Pancreas (tissue), 10 donors: ENCODE measurements at regions not wholly inside any gene's neighbourhood (a gene's known extent, or its start where the extent isn't known, plus 50 kb on each side); places are given as distances from the start of the nearest gene placed in this dataset.
A peak's percentile ranks its signal among the peaks of the same experiment; 100 is the strongest.

Source experiments
- ATAC-seq, 4 donors: fragments of 200-7000 bp; cut with Tn5 transposase; one replicate each; pipeline versions ENCODE4 v1.8.0 to v1.9.1; 2020; ENCODE audit warnings: mild to moderate bottlenecking in 4 of 4, moderate library complexity in 4 of 4
- DNase-seq, 6 donors: peaks; one replicate each; pipeline ENCODE4 v3.0.0-alpha.2; 2020
- FAIRE-seq: peaks from 2 replicates; lab custom pipeline; 2012; peaks lifted over from hg19 to GRCh38; lab: Jason Lieb, UNC
- H3K27ac ChIP-seq, 4 donors: fragments of 200-600 bp; sonication (generic); 1 replicate in 3 of 4; 2 replicates in 1 of 4; pipeline versions ENCODE4 v1.5.0 to v1.8.0; 2020
- H3K27me3 ChIP-seq, 4 donors: fragments of 200-600 bp; one replicate each; pipeline ENCODE4 v1.8.0; 2021
- H3K36me3 ChIP-seq, 3 donors: fragments of 200-600 bp; sonication (generic) in 1 of 3; one replicate each; pipeline versions ENCODE4 v1.5.0 to v1.8.0; 2020 to 2021
- H3K4me1 ChIP-seq, 3 donors: fragments of 200-600 bp; one replicate each; pipeline ENCODE4 v1.8.0; 2021
- H3K4me3 ChIP-seq, 4 donors: fragments of 200-600 bp; sonication (generic) in 2 of 4; one replicate each; pipeline versions ENCODE4 v1.5.0 to v1.8.0; 2020 to 2021
- H3K9me3 ChIP-seq, 4 donors: fragments of 200-600 bp; one replicate each; pipeline ENCODE4 v1.8.0; 2021
- CTCF ChIP-seq, 4 donors: fragments of 200-600 bp; sonication (generic) in 3 of 4; IDR thresholded peaks; one replicate each; pipeline versions ENCODE4 v1.5.0 to v1.8.0; 2021; ENCODE audit warnings: antibody characterized with exemption in 4 of 4
- WGBS, 2 donors: extraction: QIAGEN DNeasy Blood & Tissue Kit; methylation state at CpG; one replicate each; pipeline ENCODE4 v1.1.7; 2013; 5-methylcytosine and 5-hydroxymethylcytosine counted together
- intact Hi-C, 3 donors: fragments of 100-400 bp; cut with DNase I; formaldehyde crosslinking; loops; one replicate each; pipeline versions ENCODE4 v1.11.1 to v1.14.2; 2022
- donor health status: healthy with polysubstance abuse.
- donor health status: DM: no; HTN: no; CAD: no; lungs with moderate emphysema.
- donor health status: DM: no; HTN: no; CAD: no.
- donor health status: control.
- donor health status: control.
- donor health status: Bipolar disorder and iron deficiency.
- donor health status: DM: yes; HTN: yes; CAD: no.
- donor health status: DM: no; HTN: no; CAD: no.
- donor health status: DM: no; HTN: no; CAD: no.
- donor health status: DM: yes; HTN: yes; CAD: no.

- Histone ChIP-seq H3K9me3 (no peaks in the 10 kb centered on the region), H3K4me3 (no peak overlapping the region), H3K27ac (no peak overlapping the region), H3K36me3 (no peaks in the 10 kb centered on the region), H3K27me3 (peaks cover 0 to 24% (median 2%) of the 10 kb centered on the region in 4 donors), H3K4me1 (no peaks in the 10 kb centered on the region)
- intact Hi-C loops, result no loop called here
- DNase-seq, result no peak
- ATAC-seq, result no peak
- FAIRE-seq, result no peak
- WGBS, 2 donors, result 57 to 62% methylated on average over 9 of the region's 9 CpGs
- TF ChIP-seq CTCF (IDR thresholded peaks at IDR 0.05), result no peak
Measured at GRCh38 chr6:165821754-165822153, 158.7 kb upstream of the PDE10A start.

GRCh38 chr6:165820934-165821333 lies 157.9 kb upstream of the PDE10A start:
- 45 to 57% methylated on average over 6 of the region's 6 CpGs for WGBS, 2 donors
- H3K9me3 ChIP-seq, result no peaks in the 10 kb centered on the region
- FAIRE-seq, result no peak
- intact Hi-C loops, result no loop called here
- H3K27me3 ChIP-seq, result peaks cover 0 to 26% (median 2%) of the 10 kb centered on the region in 4 donors
- no peak for ATAC-seq
- no peak overlapping the region for H3K4me3 ChIP-seq
- TF ChIP-seq CTCF (IDR thresholded peaks at IDR 0.05), result no peak
- H3K36me3 ChIP-seq, result no peaks in the 10 kb centered on the region
- H3K27ac ChIP-seq, result no peak overlapping the region
- no peak for DNase-seq
- H3K4me1 ChIP-seq, result no peaks in the 10 kb centered on the region

- H3K4me1 ChIP-seq, result no peaks in the 10 kb centered on the region
- no peak overlapping the region for H3K27ac ChIP-seq
- DNase-seq, result no peak
- TF ChIP-seq CTCF (IDR thresholded peaks at IDR 0.05), result no peak
- no peak for FAIRE-seq
- intact Hi-C loops, result no loop called here
- no peaks in the 10 kb centered on the region for H3K9me3 ChIP-seq
- 58 to 68% methylated on average over 4 of the region's 4 CpGs for WGBS, 2 donors
- no peak for ATAC-seq
- no peak overlapping the region for H3K4me3 ChIP-seq
- no peaks in the 10 kb centered on the region for H3K36me3 ChIP-seq
- H3K27me3 ChIP-seq, result peaks cover 0 to 26% (median 2%) of the 10 kb centered on the region in 4 donors
Measured at GRCh38 chr6:165820407-165820806, 157.4 kb upstream of the PDE10A start.

- no peak for TF ChIP-seq CTCF (IDR thresholded peaks at IDR 0.05)
- H3K9me3 ChIP-seq, result no peaks in the 10 kb centered on the region
- DNase-seq (no peak), ATAC-seq (peak; percentile 35 to 70 (median 54)), FAIRE-seq (no peak)
- WGBS, 2 donors, result 9 to 10% methylated on average over 21 of the region's 21 CpGs
- H3K4me3 ChIP-seq, result no peak overlapping the region
- H3K4me1 ChIP-seq, result no peaks in the 10 kb centered on the region
- intact Hi-C loops, result no loop called here
- H3K36me3 ChIP-seq, result no peaks in the 10 kb centered on the region
- H3K27me3 ChIP-seq, result peaks cover 0 to 26% (median 2%) of the 10 kb centered on the region in 4 donors
- H3K27ac ChIP-seq, result no peak overlapping the region
Measured at GRCh38 chr6:165819394-165819793, 156.4 kb upstream of the PDE10A start.

GRCh38 chr6:165818200-165818599 lies 155.2 kb upstream of the PDE10A start:
- no peak for ATAC-seq
- 60 to 80% methylated on average over 4 of the region's 4 CpGs for WGBS, 2 donors
- no peak for TF ChIP-seq CTCF (IDR thresholded peaks at IDR 0.05)
- DNase-seq, result no peak
- Histone ChIP-seq H3K27ac (no peak overlapping the region), H3K27me3 (peaks cover 0 to 26% (median 2%) of the 10 kb centered on the region in 4 donors), H3K4me1 (no peaks in the 10 kb centered on the region), H3K4me3 (no peak overlapping the region), H3K36me3 (no peaks in the 10 kb centered on the region), H3K9me3 (no peaks in the 10 kb centered on the region)
- FAIRE-seq, result no peak
- intact Hi-C loops, result no loop called here
